ENCODE measurements at regions not wholly inside any gene's neighbourhood (a gene's known extent, or its start where the extent isn't known, plus 50 kb on each side); places are given as distances from the start of the nearest gene placed in this dataset.

- Histone ChIP-seq H3K14ac (ENCODE audit: insufficient read depth, low read length) (no peak overlapping the region), H2AFZ (ENCODE audit: low read length) (no peak overlapping the region), H2BK5ac (ENCODE audit: insufficient read length, low read length) (no peak overlapping the region), H2BK120ac (ENCODE audit: low read depth, low read length, poor library complexity, severe bottlenecking) (no peak overlapping the region), H3T11ph (ENCODE audit: low read length) (no peak overlapping the region), H4K5ac (ENCODE audit: insufficient read length, low read depth, low read length) (no peak overlapping the region), H3K79me2 (ENCODE audit: insufficient read depth, low read length) (no peaks in the 10 kb centered on the region), H4K20me1 (ENCODE audit: control insufficient read depth, insufficient read depth, insufficient read length) (no peaks in the 10 kb centered on the region), H2BK12ac (ENCODE audit: insufficient read length, low read depth, low read length) (no peak overlapping the region), H3K23me2 (ENCODE audit: insufficient read length, low read depth, low read length, poor library complexity, severe bottlenecking) (no peaks in the 10 kb centered on the region), H2BK20ac (ENCODE audit: low read depth, low read length, poor library complexity, severe bottlenecking) (no peak overlapping the region), H3K4me1 (ENCODE audit: insufficient read depth, low read length) (no peaks in the 10 kb centered on the region), H3K9ac (ENCODE audit: extremely low read depth, insufficient read length, low read length) (no peak overlapping the region), H3K18ac (ENCODE audit: insufficient read length, low read depth, low read length) (no peak overlapping the region), H3K27me3 (ENCODE audit: insufficient read depth, low read length) (no peaks in the 10 kb centered on the region), H3K4ac (ENCODE audit: low read depth, low read length) (no peak overlapping the region), H3K79me1 (ENCODE audit: insufficient read depth, low read depth, low read length, poor library complexity, severe bottlenecking) (no peaks in the 10 kb centered on the region), H3K56ac (ENCODE audit: insufficient read length, low read depth, low read length) (no peak overlapping the region), H3K23ac (ENCODE audit: insufficient read length, low read depth, low read length) (no peak overlapping the region), H3K4me2 (ENCODE audit: insufficient read depth, insufficient read length, low read length) (no peak overlapping the region), H2AK5ac (ENCODE audit: insufficient read length, low read length) (no peak overlapping the region), H4K8ac (replicated peaks; ENCODE audit: insufficient read length, low read depth, low read length) (no peak overlapping the region), H3K9me3 (ENCODE audit: control insufficient read depth, low read depth, low read length) (no peaks in the 10 kb centered on the region), H3K27ac (ENCODE audit: insufficient read length, low read depth, low read length) (no peak overlapping the region), H4K91ac (ENCODE audit: insufficient read length, low read depth, low read length) (no peak overlapping the region), H2BK15ac (ENCODE audit: low read depth, low read length) (no peak overlapping the region)
- DNase-seq: no peak
- no peak for TF ChIP-seq CTCF (conservative IDR thresholded peaks at IDR 0.05)
- Mint-ChIP-seq H3K36me3 (ENCODE audit: insufficient read depth in 1 of 3, low read depth in 3 of 3) (no peaks in the 10 kb centered on the region), H3K4me1 (no peaks in the 10 kb centered on the region), H3K27me3 (ENCODE audit: low read depth) (no peaks in the 10 kb centered on the region), H3K9me3 (no peaks in the 10 kb centered on the region), H3K4me3 (no peak overlapping the region), H3K27ac (no peak overlapping the region)
- WGBS (ENCODE audit: extremely low coverage, insufficient read length, low lambda C conversion rate): no CpG with 5 or more reads among the region's 2 CpGs
These were observed 113.9 kb upstream of the LMO3 start for GRCh38 chr12:16719713-16720416.
